Activated CD4-positive, alpha-beta T cell treated with anti-CD3 and anti-CD28 coated beads, Interleukin-2, amount 50 U/mL, for 48 hours (primary cell): ENCODE measurements at regions not wholly inside any gene's neighbourhood (a gene's known extent, or its start where the extent isn't known, plus 50 kb on each side); places are given as distances from the start of the nearest gene placed in this dataset.
A peak's percentile ranks its signal among the peaks of the same experiment; 100 is the strongest.

ENCODE experiments used
- DNase-seq, 2 experiments: peaks; one replicate each; pipeline ENCODE4 v3.0.0-alpha.2; 2020

DNA sequence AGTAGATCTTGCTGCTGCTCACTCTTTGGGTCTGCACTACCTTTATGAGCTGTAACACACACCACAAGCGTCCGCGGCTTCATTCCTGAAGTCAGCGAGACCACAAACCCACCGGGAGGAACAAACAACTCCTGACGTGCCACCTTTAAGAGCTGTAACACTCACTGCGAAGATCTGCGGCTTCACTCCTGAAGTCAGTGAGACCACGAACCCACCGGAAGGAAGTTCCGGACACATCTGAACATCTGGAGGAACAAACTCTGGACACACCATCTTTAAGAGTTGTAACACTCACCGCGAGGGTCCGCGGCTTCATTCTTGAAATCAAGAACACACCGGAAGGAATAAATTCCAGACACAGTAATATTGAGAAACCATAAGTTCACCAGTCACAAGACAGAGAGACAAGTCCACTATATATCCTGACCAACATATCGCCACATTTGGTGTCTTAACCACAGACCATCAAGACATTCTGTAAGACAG is 58.4 kb upstream of the RNF38 start:
- peak; percentile 74 to 84 for DNase-seq

DNA sequence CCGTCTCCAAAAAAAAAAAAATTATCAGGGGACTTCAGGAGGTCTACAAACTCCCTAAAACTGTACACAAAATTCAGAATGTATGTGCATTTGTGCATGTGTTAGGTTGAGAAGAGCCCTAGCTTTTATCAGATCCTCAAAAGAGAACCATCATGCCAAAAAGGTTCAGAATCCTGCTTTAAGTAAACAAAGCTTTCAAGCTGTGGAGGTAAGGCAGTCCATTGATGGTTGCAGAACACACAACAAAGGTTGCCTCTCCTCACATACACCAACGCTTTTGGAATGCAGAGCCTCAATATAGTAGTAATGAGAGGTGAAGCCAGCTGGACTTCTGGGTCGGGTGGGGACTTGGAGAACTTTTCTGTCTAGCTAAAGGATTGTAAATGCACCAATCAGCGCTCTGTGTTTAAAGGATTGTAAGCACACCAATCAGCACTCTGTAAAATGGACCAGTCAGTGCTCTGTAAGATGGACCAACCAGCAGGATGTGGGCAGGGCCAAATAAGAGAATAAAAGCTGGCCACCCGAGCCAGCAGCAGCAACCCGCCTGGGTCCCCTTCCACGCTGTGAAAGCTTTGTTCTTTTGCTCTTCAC is 57.9 kb upstream of the RNF38 start:
- DNase-seq = no peak

DNA sequence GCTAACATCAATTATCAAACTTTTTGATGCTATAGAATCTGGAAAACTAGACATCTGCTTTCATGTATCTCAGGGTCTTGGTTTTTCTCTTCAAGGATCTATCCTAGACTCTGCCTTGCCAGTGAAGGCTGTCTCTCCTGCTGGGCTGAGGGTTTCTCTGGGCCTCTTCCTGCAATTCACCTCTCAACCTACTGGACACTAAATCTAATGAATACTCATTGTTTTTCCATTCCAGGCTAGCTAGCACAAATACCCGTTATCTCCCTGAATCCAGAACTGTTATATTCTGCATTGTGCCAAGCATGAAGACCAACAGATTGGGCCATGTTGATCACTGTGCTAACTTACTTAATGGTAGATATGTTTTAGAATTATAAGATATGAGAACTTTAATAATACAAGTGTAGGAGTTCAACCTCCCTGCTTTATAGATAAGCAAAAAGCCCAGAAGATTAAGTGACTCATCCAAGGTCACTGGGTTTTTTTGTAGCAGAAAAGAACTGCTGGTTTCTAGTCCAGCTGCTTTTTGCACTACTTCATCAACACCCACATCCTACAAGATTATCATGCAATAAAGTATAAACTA is 56.5 kb upstream of the RNF38 start:
- no peak for DNase-seq

DNA sequence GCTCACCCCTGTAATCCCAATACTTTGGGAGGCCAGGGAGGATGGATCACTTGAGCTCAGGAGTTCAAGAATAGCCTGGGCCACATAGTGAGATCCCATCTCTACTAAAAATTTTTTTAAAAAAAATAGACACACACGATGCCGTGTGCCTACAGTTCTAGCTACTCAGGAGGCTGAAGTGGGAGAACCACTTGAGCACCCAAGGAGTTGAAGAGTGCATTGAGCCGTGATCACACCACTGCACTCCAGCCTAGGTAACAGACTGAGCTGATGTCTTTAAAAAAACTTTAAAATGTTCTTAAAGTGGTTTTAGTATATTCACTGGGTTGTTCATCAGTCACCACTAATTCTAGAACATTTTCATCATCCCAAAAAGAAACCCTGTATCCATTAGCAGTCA is 51.9 kb upstream of the RNF38 start:
- DNase-seq = no peak

DNA sequence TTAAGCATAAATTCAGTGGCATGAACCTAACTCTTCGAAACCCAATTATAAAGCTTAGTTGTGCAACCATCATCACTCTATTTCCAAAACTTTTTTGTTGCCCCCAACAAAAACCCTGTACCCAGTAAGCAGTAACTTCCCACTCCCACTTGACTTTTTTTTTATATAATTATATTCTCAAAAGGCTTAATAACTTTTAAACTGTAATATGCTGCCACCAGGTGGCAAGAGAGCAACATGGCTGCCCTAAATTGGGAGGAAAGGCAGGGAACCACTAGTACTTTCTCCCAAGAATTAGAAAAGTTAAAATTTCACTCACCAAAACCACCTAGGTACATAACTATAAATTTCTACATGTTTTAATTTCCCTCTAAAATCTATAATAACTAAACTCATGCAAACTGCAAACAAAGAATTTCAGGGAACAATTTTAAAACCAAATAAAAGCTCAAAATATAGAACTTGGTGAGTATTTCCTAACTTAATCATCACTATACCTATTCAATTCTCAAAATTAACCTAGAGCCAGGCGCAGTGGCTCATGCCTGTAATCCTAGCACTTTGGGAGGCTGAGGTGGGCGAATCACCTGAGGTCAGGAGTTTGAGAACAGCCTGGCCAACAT is 50.2 kb upstream of the RNF38 start:
- DNase-seq = peak in 1 of 2 experiments; percentile 25
